Right lobe of liver (tissue), 4 donors: ENCODE measurements at regions not wholly inside any gene's neighbourhood (a gene's known extent, or its start where the extent isn't known, plus 50 kb on each side); places are given as distances from the start of the nearest gene placed in this dataset.

Source experiments
- CTCF ChIP-seq, 4 donors: fragments of 200-600 bp in 3 of 4; fragments of 450-650 bp in 1 of 4; IDR thresholded peaks; one replicate each; pipeline versions ENCODE4 v1.5.1 to v1.8.0; 2016 to 2022; ENCODE audit warnings: antibody characterized with exemption in 4 of 4, mild to moderate bottlenecking in 2 of 4
- POLR2A ChIP-seq: fragments of 450-650 bp; IDR thresholded peaks from one replicate; pipeline ENCODE4 v1.6.1; 2017; ENCODE audit warnings: antibody characterized with exemption, mild to moderate bottlenecking
- donor health status: DM: no; HTN: no; CAD: no.
- donor health status: DM: no; HTN: no; CAD: no.
- donor health status: DM: no; HTN: yes; CAD: no.

- TF ChIP-seq POLR2A (no peak), CTCF (IDR thresholded peaks at IDR 0.05) (no peak)
These were observed 368.1 kb downstream of the DTWD2 start for GRCh38 chr5:118620233-118620632.
